H1 (cell line): ENCODE measurements at regions not wholly inside any gene's neighbourhood (a gene's known extent, or its start where the extent isn't known, plus 50 kb on each side); places are given as distances from the start of the nearest gene placed in this dataset.
"Not testable (repeated sequence)": the region's sequence is repeated elsewhere in the genome, so short reads cannot be mapped to it uniquely, and the experiment has no call there.

Experiments
- CTCF ChIA-PET: fragments of 300-600 bp; sonication (Branson Sonifier 250); formaldehyde crosslinking; loops from one replicate; lab custom pipeline; 2021; ENCODE audit not compliant: partially characterized antibody; lab: Charles Lee
- POLR2A ChIA-PET: fragments of 300-600 bp; sonication (Branson Sonifier 250); formaldehyde crosslinking; loops from one replicate; lab custom pipeline; 2021; ENCODE audit warnings: inconsistent platforms; ENCODE audit not compliant: partially characterized antibody; lab: Charles Lee
- DNase-seq, 2 experiments: peaks; one replicate each; pipeline versions ENCODE4 v3.0.0 to v3.0.0-alpha.2; 2010 to 2022; ENCODE audit warnings: low spot score in 2 of 2, low read depth in 1 of 2, mixed read lengths in 1 of 2
- FAIRE-seq: peaks from 2 replicates; lab custom pipeline; 2011; peaks lifted over from hg19 to GRCh38; lab: Jason Lieb, UNC
- H2AFZ ChIP-seq: 2 replicates; pipeline ENCODE4 v1.8.1; 2012; ENCODE audit warnings: low read length, inconsistent platforms
- H2AK5ac ChIP-seq: 2 replicates; pipeline ENCODE4 v1.6.1; 2013; ENCODE audit warnings: low read depth, low read length
- H2BK120ac ChIP-seq: replicated peaks from 2 replicates; pipeline ENCODE3; 2013; ENCODE audit warnings: low read depth, low read length, inconsistent platforms
- H2BK12ac ChIP-seq: 2 replicates; pipeline ENCODE4 v1.6.1; 2013; ENCODE audit warnings: low read depth, low read length
- H2BK15ac ChIP-seq: 2 replicates; pipeline ENCODE4 v1.6.1; 2013; ENCODE audit warnings: low read length
- H2BK20ac ChIP-seq: 2 replicates; pipeline ENCODE4 v1.6.1; 2013; ENCODE audit warnings: low read length
- H2BK5ac ChIP-seq: 2 replicates; pipeline ENCODE4 v1.6.1; 2013; ENCODE audit warnings: low read depth, low read length
- H3K14ac ChIP-seq: 2 replicates; pipeline ENCODE4 v1.6.1; 2013; ENCODE audit warnings: inconsistent platforms; ENCODE audit not compliant: insufficient read length
- H3K18ac ChIP-seq: 2 replicates; pipeline ENCODE4 v1.6.1; 2013; ENCODE audit warnings: low read length; ENCODE audit errors: extremely low read depth
- H3K23ac ChIP-seq: 2 replicates; pipeline ENCODE4 v1.6.1; 2013; ENCODE audit warnings: inconsistent platforms; ENCODE audit not compliant: insufficient read length
- H3K23me2 ChIP-seq: 2 replicates; pipeline ENCODE4 v1.6.1; 2013; ENCODE audit warnings: low read depth, low read length
- H3K27ac ChIP-seq: 2 replicates; pipeline ENCODE4 v1.6.1; 2011; ENCODE audit warnings: low read depth, low read length, inconsistent platforms
- H3K27me3 ChIP-seq, 4 experiments: replicated peaks in 1 of 4; 1 replicate in 1 of 4; 2 replicates in 3 of 4; pipeline versions ENCODE4 v1.6.1 to v1.8.1; 2011 to 2013; ENCODE audit warnings: low read length in 3 of 4, mild to moderate bottlenecking in 3 of 4, inconsistent platforms in 2 of 4, mixed read lengths in 2 of 4, moderate library complexity in 1 of 4; ENCODE audit not compliant: control insufficient read depth in 3 of 4, insufficient read depth in 3 of 4; ENCODE audit errors: extremely low read depth in 1 of 4
- H3K36me3 ChIP-seq, 4 experiments: 2 replicates each; pipeline versions ENCODE4 v1.6.1 to v1.8.1; 2011 to 2013; ENCODE audit warnings: mild to moderate bottlenecking in 4 of 4, low read length in 3 of 4, moderate library complexity in 2 of 4, control low read depth in 1 of 4, inconsistent platforms in 1 of 4; ENCODE audit not compliant: insufficient read depth in 4 of 4, control insufficient read depth in 2 of 4
- H3K4ac ChIP-seq: replicated peaks from 2 replicates; pipeline ENCODE3; 2013; ENCODE audit warnings: low read length, low read depth, mixed read lengths, inconsistent platforms; ENCODE audit not compliant: insufficient read length
- H3K4me1 ChIP-seq, 4 experiments: replicated peaks in 1 of 4; 1 replicate in 1 of 4; 2 replicates in 3 of 4; pipeline versions ENCODE4 v1.6.1 to v1.8.1; 2011 to 2013; ENCODE audit warnings: low read length in 3 of 4, inconsistent platforms in 2 of 4, mixed read lengths in 1 of 4; ENCODE audit not compliant: insufficient read depth in 4 of 4, control insufficient read depth in 3 of 4
- H3K4me2 ChIP-seq, 2 experiments: 2 replicates each; pipeline versions ENCODE4 v1.6.1 to v1.8.1; 2011 to 2013; ENCODE audit warnings: low read depth in 2 of 2, low read length in 2 of 2, control low read depth in 1 of 2, inconsistent platforms in 1 of 2, mild to moderate bottlenecking in 1 of 2; ENCODE audit not compliant: insufficient read depth in 1 of 2
- H3K4me3 ChIP-seq, 4 experiments: fragments of 200-600, 300-600 bp in 1 of 4; sonication (generic), shearing (Covaris generic), sonication (Bioruptor Twin) in 1 of 4; 2 replicates each; pipeline versions ENCODE4 v1.5.1 to v1.8.1; 2011 to 2016; ENCODE audit warnings: low read length in 4 of 4, low read depth in 3 of 4, control low read depth in 2 of 4, inconsistent platforms in 2 of 4, mild to moderate bottlenecking in 2 of 4, mixed read lengths in 1 of 4, moderate library complexity in 1 of 4; ENCODE audit not compliant: insufficient read depth in 2 of 4; ENCODE audit errors: extremely low read depth in 1 of 4
- H3K56ac ChIP-seq: replicated peaks from 2 replicates; pipeline ENCODE3; 2013; ENCODE audit warnings: low read depth, mild to moderate bottlenecking, mixed read lengths, low read length, inconsistent platforms; ENCODE audit not compliant: insufficient read length
- H3K79me1 ChIP-seq: 2 replicates; pipeline ENCODE4 v1.6.1; 2013; ENCODE audit warnings: low read depth, low read length, control low read depth
- H3K79me2 ChIP-seq, 2 experiments: 2 replicates each; pipeline versions ENCODE4 v1.6.1 to v1.8.1; 2012 to 2013; ENCODE audit warnings: low read length in 2 of 2, mild to moderate bottlenecking in 2 of 2, inconsistent platforms in 1 of 2; ENCODE audit not compliant: insufficient read depth in 2 of 2, control insufficient read depth in 1 of 2
- H3K9ac ChIP-seq, 4 experiments: replicated peaks in 1 of 4; 1 replicate in 1 of 4; 2 replicates in 3 of 4; pipeline versions ENCODE4 v1.6.1 to v1.8.1; 2011 to 2013; ENCODE audit warnings: low read depth in 3 of 4, low read length in 3 of 4, control low read depth in 2 of 4, mild to moderate bottlenecking in 2 of 4, moderate library complexity in 2 of 4, inconsistent platforms in 1 of 4; ENCODE audit errors: extremely low read depth in 1 of 4
- H3K9me3 ChIP-seq, 2 experiments: 2 replicates each; pipeline versions ENCODE4 v1.6.1 to v1.8.1; 2012 to 2013; ENCODE audit warnings: mild to moderate bottlenecking in 2 of 2, moderate library complexity in 2 of 2, control low read depth in 1 of 2, inconsistent platforms in 1 of 2, low read depth in 1 of 2, low read length in 1 of 2, mixed read lengths in 1 of 2; ENCODE audit not compliant: insufficient read depth in 2 of 2
- H4K20me1 ChIP-seq, 2 experiments: replicated peaks in 1 of 2; 2 replicates each; pipeline versions ENCODE3 to v1.8.1; 2011 to 2013; ENCODE audit warnings: inconsistent platforms in 2 of 2, low read length in 2 of 2, mild to moderate bottlenecking in 1 of 2; ENCODE audit not compliant: insufficient read depth in 2 of 2, control insufficient read depth in 1 of 2
- H4K5ac ChIP-seq: 2 replicates; pipeline ENCODE4 v1.6.1; 2013; ENCODE audit warnings: low read length, low read depth, mixed read lengths, inconsistent platforms; ENCODE audit not compliant: insufficient read length
- H4K8ac ChIP-seq: 2 replicates; pipeline ENCODE4 v1.8.0; 2013; ENCODE audit warnings: mild to moderate bottlenecking, moderate library complexity, low read length, inconsistent platforms; ENCODE audit not compliant: insufficient read depth; ENCODE audit errors: extremely low read depth
- H4K91ac ChIP-seq: replicated peaks from 2 replicates; pipeline ENCODE3; 2013; ENCODE audit warnings: low read length, mixed read lengths, inconsistent platforms; ENCODE audit not compliant: insufficient read length
- WGBS, 2 experiments: shearing (Covaris generic) in 1 of 2; methylation state at CpG; one replicate each; pipeline versions ENCODE4 v1.1.6 to v1.1.7; 2013 to 2015; ENCODE audit warnings: low lambda C conversion rate in 2 of 2, mixed read lengths in 2 of 2, inconsistent platforms in 1 of 2, low coverage in 1 of 2, missing lambda C conversion rate in 1 of 2; ENCODE audit not compliant: insufficient replicate concordance in 2 of 2, insufficient coverage in 1 of 2, insufficient read length in 1 of 2; ENCODE audit errors: extremely low coverage in 1 of 2, missing lambda C conversion rate in 1 of 2; 5-methylcytosine and 5-hydroxymethylcytosine counted together

DNA sequence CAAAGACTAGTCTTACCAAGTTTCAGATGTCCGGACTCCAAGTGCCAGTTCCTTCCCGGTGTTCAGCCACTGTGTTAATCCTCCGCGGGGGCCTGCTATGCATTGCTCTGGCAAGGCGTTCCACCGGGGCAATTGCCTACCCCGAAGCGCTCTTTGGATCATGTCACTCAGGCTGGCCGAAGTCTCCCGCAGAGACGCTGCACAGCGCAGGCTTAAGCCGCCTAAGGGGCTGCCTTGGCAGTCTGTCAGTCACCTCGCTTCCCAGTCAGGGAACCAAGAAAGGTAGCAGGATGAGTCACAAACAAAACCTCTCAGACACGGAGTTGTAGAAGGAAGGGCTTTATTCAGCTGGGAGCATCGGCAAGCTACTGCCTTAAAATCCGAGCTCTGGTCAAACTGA, 158.1 kb downstream of the PPIAL4G start:
- H3K18ac ChIP-seq, H3K14ac ChIP-seq, H3K4me2 ChIP-seq, FAIRE-seq, H3K79me1 ChIP-seq, H2BK120ac ChIP-seq, H2AK5ac ChIP-seq, DNase-seq, H3K36me3 ChIP-seq, H3K27me3 ChIP-seq, H4K91ac ChIP-seq, H3K23me2 ChIP-seq, H2BK5ac ChIP-seq, H3K23ac ChIP-seq, H4K5ac ChIP-seq, CTCF ChIA-PET, H3K4ac ChIP-seq, H2AFZ ChIP-seq, H3K4me1 ChIP-seq, H2BK20ac ChIP-seq, H4K8ac ChIP-seq, H3K9ac ChIP-seq, H3K4me3 ChIP-seq, H2BK12ac ChIP-seq, H2BK15ac ChIP-seq, H3K27ac ChIP-seq, H3K56ac ChIP-seq, H4K20me1 ChIP-seq, H3K9me3 ChIP-seq, H3K79me2 ChIP-seq: not testable (repeated sequence)
- POLR2A ChIA-PET: interaction anchor here (1.0 kb wide), 1 partner anchor 9 kb away, joined by 4 read pairs; no protein-coding TSS in a partner anchor
- WGBS, 2 experiments: 91% methylated on average over 17 of the region's 17 CpGs; no CpG with 5 or more reads in 1 of the 2 experiments

DNA sequence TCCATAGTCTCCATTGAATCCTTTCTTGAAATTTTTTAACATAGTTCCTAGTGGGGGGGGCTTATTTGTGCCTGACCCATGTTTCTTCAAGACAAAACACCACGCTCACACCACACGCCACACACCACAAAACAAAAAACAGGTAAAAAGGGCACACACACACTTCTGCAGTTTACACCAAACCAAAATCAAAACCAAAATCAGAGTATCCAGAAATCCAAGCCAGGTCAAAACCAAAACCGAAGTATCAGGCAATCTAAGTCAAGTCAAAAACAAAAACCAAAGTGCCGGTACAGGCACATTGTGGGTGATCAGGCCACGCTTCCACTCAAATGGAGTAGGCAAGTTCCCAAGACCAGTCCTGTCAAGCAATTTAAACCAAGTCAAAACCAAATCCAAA, 158.6 kb downstream of the PPIAL4G start:
- H3K4me1 ChIP-seq, H2BK120ac ChIP-seq, DNase-seq, H3K14ac ChIP-seq, H2BK12ac ChIP-seq, H4K5ac ChIP-seq, FAIRE-seq, H2BK15ac ChIP-seq, CTCF ChIA-PET, H4K91ac ChIP-seq, H3K36me3 ChIP-seq, H3K79me2 ChIP-seq, H3K23ac ChIP-seq, H4K8ac ChIP-seq, H2BK5ac ChIP-seq, H3K4me3 ChIP-seq, H3K23me2 ChIP-seq, H3K56ac ChIP-seq, H4K20me1 ChIP-seq, H3K9ac ChIP-seq, H2BK20ac ChIP-seq, H3K79me1 ChIP-seq, H3K27ac ChIP-seq, H3K18ac ChIP-seq, H3K4ac ChIP-seq, H2AK5ac ChIP-seq, H2AFZ ChIP-seq, H3K9me3 ChIP-seq, H3K4me2 ChIP-seq, H3K27me3 ChIP-seq: not testable (repeated sequence)
- POLR2A ChIA-PET: interaction anchor here (1.1 kb wide), 1 partner anchor 10 kb away, joined by 3 read pairs; no protein-coding TSS in a partner anchor
- WGBS, 2 experiments: 92% methylated on average over 5 of the region's 5 CpGs; no CpG with 5 or more reads in 1 of the 2 experiments
